Sigmoid colon (tissue), 6 donors: ENCODE measurements at regions not wholly inside any gene's neighbourhood (a gene's known extent, or its start where the extent isn't known, plus 50 kb on each side); places are given as distances from the start of the nearest gene placed in this dataset.

Source experiments
- DNase-seq: peaks from one replicate; pipeline ENCODE4 v3.0.0-alpha.2; 2019
- H3K27ac ChIP-seq, 4 donors: fragments of 200-600 bp; sonication (generic); one replicate each; pipeline ENCODE4 v1.5.1; 2016 to 2019; ENCODE audit warnings: mild to moderate bottlenecking in 1 of 4
- H3K27me3 ChIP-seq, 3 donors: fragments of 200-600 bp; sonication (generic); one replicate each; pipeline ENCODE4 v1.5.1; 2019; ENCODE audit warnings: mild to moderate bottlenecking in 1 of 3
- H3K36me3 ChIP-seq, 4 donors: fragments of 200-600 bp; sonication (generic); one replicate each; pipeline ENCODE4 v1.5.1; 2016 to 2019
- H3K4me1 ChIP-seq, 4 donors: fragments of 200-600 bp; sonication (generic); one replicate each; pipeline ENCODE4 v1.5.1; 2017 to 2019
- H3K4me3 ChIP-seq, 4 donors: fragments of 200-600 bp; sonication (generic); one replicate each; pipeline ENCODE4 v1.5.1; 2017 to 2019; ENCODE audit warnings: mild to moderate bottlenecking in 2 of 4, moderate library complexity in 1 of 4
- H3K9me3 ChIP-seq, 4 donors: fragments of 200-600 bp in 3 of 4; sonication (generic) in 3 of 4; one replicate each; pipeline versions ENCODE4 v1.5.1 to v1.6.1; 2013 to 2019
- EP300 ChIP-seq, 4 donors: sonication (generic); formaldehyde crosslinking; IDR thresholded peaks; one replicate each; pipeline ENCODE4 v1.6.1; 2017; ENCODE audit warnings: antibody characterized with exemption in 4 of 4
- POLR2A ChIP-seq, 2 donors: fragments of 450-650 bp; IDR thresholded peaks; one replicate each; pipeline ENCODE4 v1.6.1; 2016; ENCODE audit warnings: antibody characterized with exemption in 2 of 2, mild to moderate bottlenecking in 2 of 2, moderate library complexity in 2 of 2
- POLR2AphosphoS5 ChIP-seq, 4 donors: sonication (generic); formaldehyde crosslinking; IDR thresholded peaks; one replicate each; pipeline ENCODE4 v1.6.1; 2017; ENCODE audit warnings: antibody characterized with exemption in 4 of 4
- WGBS, 2 donors: extraction: QIAGEN DNeasy Blood & Tissue Kit; methylation state at CpG; one replicate each; pipeline ENCODE4 v1.1.7; 2013; 5-methylcytosine and 5-hydroxymethylcytosine counted together
- intact Hi-C: fragments of 100-400 bp; cut with DNase I; formaldehyde crosslinking; loops from one replicate; pipeline ENCODE4 v1.15.1; 2023
- TF ChIP-seq, protein P1 (sequence below), 4 experiments: fragments of 450-650 bp in 3 of 4; fragments of 200-600 bp in 1 of 4; IDR thresholded peaks; one replicate each; pipeline ENCODE4 v1.5.1; 2016 to 2019; ENCODE audit warnings: antibody characterized with exemption in 4 of 4, mild to moderate bottlenecking in 3 of 4, moderate library complexity in 2 of 4
- donor health status: healthy with polysubstance abuse.
- donor health status: healthy.

DNA sequence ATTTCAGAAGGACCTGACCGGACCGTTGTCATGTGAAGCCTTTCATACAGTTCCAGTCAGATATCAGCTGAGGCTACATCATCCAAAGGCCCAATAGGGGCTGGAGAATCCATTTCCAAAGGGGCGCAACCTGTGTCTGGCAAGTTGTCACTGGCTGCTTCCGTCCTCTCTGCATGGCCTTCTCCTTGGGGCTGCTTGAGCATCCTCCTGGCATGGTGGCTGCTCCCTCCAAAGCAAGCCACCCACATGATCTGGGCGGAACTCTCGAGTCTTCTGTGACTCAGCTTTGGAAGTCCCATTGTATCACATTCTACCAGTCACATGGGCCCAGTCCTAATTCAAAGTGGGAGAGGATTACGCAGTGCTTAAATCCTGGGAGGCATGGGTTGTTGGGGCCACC is 207.0 kb upstream of the SHH start:
- TF ChIP-seq POLR2A (IDR thresholded peaks at IDR 0.05): no peak
- no peak for TF ChIP-seq POLR2AphosphoS5 (IDR thresholded peaks at IDR 0.05)
- TF ChIP-seq EP300 (IDR thresholded peaks at IDR 0.05): no peak
- TF ChIP-seq, protein P1, sequence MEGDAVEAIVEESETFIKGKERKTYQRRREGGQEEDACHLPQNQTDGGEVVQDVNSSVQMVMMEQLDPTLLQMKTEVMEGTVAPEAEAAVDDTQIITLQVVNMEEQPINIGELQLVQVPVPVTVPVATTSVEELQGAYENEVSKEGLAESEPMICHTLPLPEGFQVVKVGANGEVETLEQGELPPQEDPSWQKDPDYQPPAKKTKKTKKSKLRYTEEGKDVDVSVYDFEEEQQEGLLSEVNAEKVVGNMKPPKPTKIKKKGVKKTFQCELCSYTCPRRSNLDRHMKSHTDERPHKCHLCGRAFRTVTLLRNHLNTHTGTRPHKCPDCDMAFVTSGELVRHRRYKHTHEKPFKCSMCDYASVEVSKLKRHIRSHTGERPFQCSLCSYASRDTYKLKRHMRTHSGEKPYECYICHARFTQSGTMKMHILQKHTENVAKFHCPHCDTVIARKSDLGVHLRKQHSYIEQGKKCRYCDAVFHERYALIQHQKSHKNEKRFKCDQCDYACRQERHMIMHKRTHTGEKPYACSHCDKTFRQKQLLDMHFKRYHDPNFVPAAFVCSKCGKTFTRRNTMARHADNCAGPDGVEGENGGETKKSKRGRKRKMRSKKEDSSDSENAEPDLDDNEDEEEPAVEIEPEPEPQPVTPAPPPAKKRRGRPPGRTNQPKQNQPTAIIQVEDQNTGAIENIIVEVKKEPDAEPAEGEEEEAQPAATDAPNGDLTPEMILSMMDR (IDR thresholded peaks at IDR 0.05): no peak
- H3K4me3 ChIP-seq: no peak overlapping the region
- intact Hi-C loops: no loop called here
- H3K27me3 ChIP-seq: no peaks in the 10 kb centered on the region
- no peaks in the 10 kb centered on the region for H3K4me1 ChIP-seq
- H3K27ac ChIP-seq: no peak overlapping the region
- no peaks in the 10 kb centered on the region for H3K9me3 ChIP-seq
- WGBS, 2 donors: 95% methylated on average over 7 of the region's 7 CpGs
- DNase-seq: no peak
- no peaks in the 10 kb centered on the region for H3K36me3 ChIP-seq

DNA sequence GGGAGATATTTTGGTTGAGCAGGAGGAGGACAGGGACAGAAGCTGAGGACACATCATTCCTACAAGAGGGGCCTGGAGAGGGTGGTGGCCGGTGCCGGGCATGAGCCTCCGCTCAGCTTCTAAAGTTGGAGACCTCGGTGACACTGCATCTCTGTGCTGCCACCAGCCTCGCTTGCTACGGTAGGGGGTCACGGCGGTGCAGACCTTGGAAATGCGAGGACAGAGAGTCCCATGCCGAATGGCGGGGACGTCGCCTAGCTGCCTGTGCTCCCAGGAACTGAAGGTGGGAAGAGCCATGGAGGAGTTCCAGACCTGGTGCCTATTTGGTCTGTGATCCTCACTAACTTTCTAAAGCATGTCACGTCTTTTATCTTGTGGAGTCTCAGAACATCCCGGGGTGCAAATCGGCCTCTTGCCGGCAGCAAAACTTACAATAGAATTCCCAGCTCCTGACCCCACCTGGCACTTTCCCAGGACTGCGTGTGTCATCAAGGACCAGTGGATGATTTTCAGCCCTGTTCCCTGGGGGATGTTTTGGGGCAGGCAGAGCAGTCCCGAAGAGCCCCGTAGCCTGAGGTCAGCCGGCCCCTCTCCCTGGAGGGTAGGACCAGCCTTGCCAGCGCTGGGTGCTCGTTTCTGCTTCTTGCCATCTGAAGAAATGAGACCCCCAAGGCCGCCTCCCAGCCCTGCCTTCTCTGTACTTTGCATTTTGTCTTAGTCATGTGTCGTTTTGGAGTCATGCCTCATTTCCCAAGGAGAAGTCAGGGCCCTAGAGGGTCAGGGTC is 205.8 kb upstream of the SHH start:
- Histone ChIP-seq H3K27ac (no peak overlapping the region), H3K4me3 (no peak overlapping the region), H3K4me1 (no peaks in the 10 kb centered on the region), H3K36me3 (no peaks in the 10 kb centered on the region), H3K9me3 (no peaks in the 10 kb centered on the region), H3K27me3 (no peaks in the 10 kb centered on the region)
- TF ChIP-seq POLR2A (IDR thresholded peaks at IDR 0.05) (no peak), POLR2AphosphoS5 (IDR thresholded peaks at IDR 0.05) (no peak), EP300 (IDR thresholded peaks at IDR 0.05) (no peak)
- TF ChIP-seq, protein P1 (IDR thresholded peaks at IDR 0.05): no peak
- WGBS, 2 donors: 91 to 93% methylated on average over 25 of the region's 25 CpGs
- DNase-seq: no peak
- intact Hi-C loops: no loop called here

DNA sequence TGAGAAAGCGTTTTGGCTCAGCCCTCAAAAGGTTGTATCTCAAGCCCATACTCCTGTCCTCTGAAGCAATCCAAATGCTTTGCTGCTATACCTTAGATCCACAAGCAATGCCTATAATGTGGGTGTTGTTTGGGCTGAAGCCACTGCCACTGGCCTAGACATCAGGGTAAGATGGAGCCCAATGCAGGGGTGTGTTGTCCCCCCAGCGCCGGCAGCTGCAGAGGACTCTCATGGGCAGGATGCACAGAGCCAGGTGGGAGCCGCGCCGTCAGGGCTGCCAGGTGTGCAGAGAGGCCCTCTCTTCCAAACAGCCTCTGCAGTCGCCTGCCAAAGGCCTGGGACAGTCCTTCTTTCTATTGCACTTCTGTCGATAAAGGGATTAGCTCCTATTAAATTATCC is 205.2 kb upstream of the SHH start:
- TF ChIP-seq, protein P1 (IDR thresholded peaks at IDR 0.05): no peak
- TF ChIP-seq EP300 (IDR thresholded peaks at IDR 0.05) (no peak), POLR2AphosphoS5 (IDR thresholded peaks at IDR 0.05) (no peak), POLR2A (IDR thresholded peaks at IDR 0.05) (no peak)
- no peaks in the 10 kb centered on the region for H3K4me1 ChIP-seq
- H3K27me3 ChIP-seq: no peaks in the 10 kb centered on the region
- WGBS, 2 donors: 90 to 93% methylated on average over 8 of the region's 8 CpGs
- H3K27ac ChIP-seq: no peak overlapping the region
- no peak for DNase-seq
- no peak overlapping the region for H3K4me3 ChIP-seq
- peaks cover 0 to 1% (median 0%) of the 10 kb centered on the region in 4 donors for H3K9me3 ChIP-seq
- intact Hi-C loops: no loop called here
- H3K36me3 ChIP-seq: no peaks in the 10 kb centered on the region

DNA sequence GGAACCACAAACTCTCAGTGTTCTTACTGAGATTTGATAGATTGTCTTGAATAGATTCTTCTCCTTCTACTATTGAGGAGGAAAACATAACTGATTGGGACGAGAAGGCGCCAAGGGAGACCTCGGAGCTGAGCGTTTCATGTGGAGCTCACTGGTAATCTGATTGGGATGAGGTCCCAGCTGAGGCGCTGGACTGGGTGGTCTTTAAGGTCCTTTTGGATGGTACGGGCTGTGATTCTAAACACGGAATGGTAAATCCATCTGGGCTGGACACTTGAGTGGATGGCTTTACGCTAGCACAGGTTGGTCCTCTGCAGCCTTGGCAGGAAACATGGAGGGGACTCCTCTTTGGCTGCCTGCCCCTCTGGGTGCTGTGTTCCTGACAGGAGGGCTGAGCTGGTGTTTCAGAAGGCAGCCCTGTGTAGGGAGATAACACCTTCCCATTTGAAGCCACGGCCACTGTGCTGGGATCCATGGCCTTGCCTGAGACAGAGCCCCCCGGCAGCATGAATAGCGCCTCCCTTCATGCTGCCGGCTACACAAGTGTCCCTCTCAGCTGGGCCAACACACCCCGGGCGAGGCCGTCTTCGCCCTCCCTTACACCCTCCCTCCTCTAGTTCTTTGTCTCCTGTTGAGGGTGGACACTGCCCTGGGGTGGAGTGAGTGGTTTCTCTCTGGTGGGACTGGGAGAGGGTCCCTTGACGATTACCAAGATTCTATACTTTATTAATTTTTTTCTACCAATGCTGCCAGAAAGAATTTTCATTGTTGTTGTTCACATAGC is 203.2 kb upstream of the SHH start:
- Histone ChIP-seq H3K9me3 (peaks cover 0 to 3% (median 0%) of the 10 kb centered on the region in 4 donors), H3K36me3 (no peaks in the 10 kb centered on the region), H3K4me1 (no peaks in the 10 kb centered on the region), H3K27me3 (no peaks in the 10 kb centered on the region), H3K4me3 (no peak overlapping the region), H3K27ac (no peak overlapping the region)
- TF ChIP-seq, protein P1 (IDR thresholded peaks at IDR 0.05): no peak
- TF ChIP-seq POLR2A (IDR thresholded peaks at IDR 0.05) (no peak), POLR2AphosphoS5 (IDR thresholded peaks at IDR 0.05) (no peak), EP300 (IDR thresholded peaks at IDR 0.05) (no peak)
- intact Hi-C loops: no loop called here
- WGBS, 2 donors: 92 to 94% methylated on average over 17 of the region's 17 CpGs
- DNase-seq: no peak
